Esophagus squamous epithelium (tissue), 4 donors: ENCODE measurements at regions not wholly inside any gene's neighbourhood (a gene's known extent, or its start where the extent isn't known, plus 50 kb on each side); places are given as distances from the start of the nearest gene placed in this dataset.

ENCODE experiments used
- CTCF ChIP-seq, 6 experiments: fragments of 450-650 bp in 4 of 6; fragments of 200-600 bp in 2 of 6; sonication (generic) in 2 of 6; IDR thresholded peaks; one replicate each; pipeline ENCODE4 v1.5.1; 2016 to 2019; ENCODE audit warnings: antibody characterized with exemption in 6 of 6, mild to moderate bottlenecking in 4 of 6, moderate library complexity in 4 of 6
- POLR2A ChIP-seq, 4 donors: fragments of 450-650 bp; IDR thresholded peaks; one replicate each; pipeline ENCODE4 v1.6.1; 2017; ENCODE audit warnings: antibody characterized with exemption in 4 of 4, mild to moderate bottlenecking in 4 of 4, moderate library complexity in 3 of 4

GRCh38 chr6:67759001-67759400, 876.1 kb upstream of the ADGRB3 start:
- TF ChIP-seq CTCF (IDR thresholded peaks at IDR 0.05): no peak
- TF ChIP-seq POLR2A (IDR thresholded peaks at IDR 0.05): no peak
